ENCODE measurements at regions not wholly inside any gene's neighbourhood (a gene's known extent, or its start where the extent isn't known, plus 50 kb on each side); places are given as distances from the start of the nearest gene placed in this dataset.

DNA sequence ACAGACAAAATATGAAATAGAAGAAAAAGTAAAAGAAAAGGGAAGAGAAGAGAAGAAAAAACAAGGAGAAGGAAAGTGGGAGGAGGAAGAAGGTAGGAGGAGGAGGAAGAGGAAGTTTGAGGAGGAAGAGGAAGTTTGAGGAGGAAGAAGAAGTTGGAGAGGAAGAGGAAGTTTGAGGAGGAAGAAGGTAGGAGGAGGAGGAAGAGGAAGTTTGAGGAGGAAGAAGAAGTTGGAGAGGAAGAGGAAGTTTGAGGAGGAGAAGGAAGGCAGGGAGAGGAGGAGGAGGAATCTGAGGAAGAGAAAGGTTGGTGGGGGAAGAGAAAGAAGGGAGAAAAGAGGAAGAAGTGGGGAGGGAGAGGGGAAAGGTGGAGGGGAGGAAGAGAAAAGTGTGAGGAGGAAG is 169.2 kb upstream of the RORA start:
- no peak for TF ChIP-seq POLR2A (IDR thresholded peaks at IDR 0.05)
- no peak for TF ChIP-seq CTCF (IDR thresholded peaks at IDR 0.05)
